Ovary (tissue), 3 donors: ENCODE measurements at regions not wholly inside any gene's neighbourhood (a gene's known extent, or its start where the extent isn't known, plus 50 kb on each side); places are given as distances from the start of the nearest gene placed in this dataset.

ENCODE experiments used
- CTCF ChIP-seq, 3 donors: fragments of 450-650 bp in 2 of 3; fragments of 200-600 bp in 1 of 3; IDR thresholded peaks; one replicate each; pipeline versions ENCODE4 v1.5.1 to v1.8.0; 2016 to 2022; ENCODE audit warnings: antibody characterized with exemption in 3 of 3, mild to moderate bottlenecking in 1 of 3
- EP300 ChIP-seq: sonication (generic); formaldehyde crosslinking; IDR thresholded peaks from one replicate; pipeline ENCODE4 v1.6.1; 2017; ENCODE audit warnings: antibody characterized with exemption
- donor health status: DM: no; HTN: no; CAD: no.

- TF ChIP-seq CTCF (IDR thresholded peaks at IDR 0.05) (no peak), EP300 (no peak)
These were observed 177.4 kb upstream of the LEF1 start for GRCh38 chr4:108345862-108346817.
